Esophagus (tissue), 2 donors: ENCODE measurements at regions not wholly inside any gene's neighbourhood (a gene's known extent, or its start where the extent isn't known, plus 50 kb on each side); places are given as distances from the start of the nearest gene placed in this dataset.

Experiments used
- H3K27ac ChIP-seq, 2 donors: one replicate each; pipeline ENCODE4 v1.5.1; 2013; ENCODE audit warnings: low read depth in 2 of 2, mild to moderate bottlenecking in 2 of 2, inconsistent platforms in 1 of 2, low read length in 1 of 2, moderate library complexity in 1 of 2
- H3K27me3 ChIP-seq, 2 donors: one replicate each; pipeline ENCODE4 v1.6.1; 2013; ENCODE audit warnings: low read length in 2 of 2, control low read depth in 1 of 2, mild to moderate bottlenecking in 1 of 2; ENCODE audit not compliant: insufficient read depth in 2 of 2, control insufficient read depth in 1 of 2
- H3K36me3 ChIP-seq, 2 donors: one replicate each; pipeline ENCODE4 v1.6.1; 2013; ENCODE audit warnings: low read length in 1 of 2; ENCODE audit not compliant: control insufficient read depth in 2 of 2, insufficient read depth in 2 of 2
- H3K4me1 ChIP-seq, 2 donors: one replicate each; pipeline ENCODE4 v1.6.1; 2013; ENCODE audit warnings: low read length in 1 of 2; ENCODE audit not compliant: control insufficient read depth in 2 of 2, insufficient read depth in 2 of 2
- H3K4me3 ChIP-seq, 2 donors: one replicate each; pipeline ENCODE4 v1.5.1; 2013; ENCODE audit warnings: low read length in 2 of 2, mild to moderate bottlenecking in 2 of 2, low read depth in 1 of 2, moderate library complexity in 1 of 2
- H3K9me3 ChIP-seq, 2 donors: one replicate each; pipeline ENCODE4 v1.6.1; 2013; ENCODE audit warnings: mild to moderate bottlenecking in 2 of 2, low read depth in 1 of 2, low read length in 1 of 2, moderate library complexity in 1 of 2; ENCODE audit not compliant: control insufficient read depth in 2 of 2, insufficient read depth in 1 of 2
- WGBS, 2 donors: extraction: QIAGEN DNeasy Blood & Tissue Kit; methylation state at CpG; one replicate each; pipeline ENCODE4 v1.1.7; 2013; 5-methylcytosine and 5-hydroxymethylcytosine counted together
- donor health status: healthy with polysubstance abuse.
- donor health status: Bipolar disorder and iron deficiency.

DNA sequence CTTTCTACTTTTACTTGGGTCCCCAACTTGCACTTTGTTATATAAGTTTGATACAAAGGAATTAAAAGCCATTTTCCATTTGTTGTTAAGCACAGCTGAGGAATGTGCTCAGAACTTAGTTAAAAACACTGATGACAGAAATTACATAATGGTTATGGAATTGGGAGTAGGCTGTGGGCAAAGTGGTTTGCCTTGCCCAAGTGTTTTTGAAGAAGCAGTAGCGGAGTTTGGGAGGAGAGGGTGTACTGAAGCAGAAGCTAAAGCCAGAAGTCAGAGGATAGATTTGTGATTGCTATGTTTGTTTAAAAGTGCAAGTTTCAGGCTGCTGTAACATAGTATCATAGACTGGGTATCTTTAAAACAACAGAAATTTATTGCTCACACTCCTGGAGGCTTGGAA is 391.8 kb downstream of the DUSP10 start:
- Histone ChIP-seq H3K36me3 (no peaks in the 10 kb centered on the region), H3K4me1 (no peaks in the 10 kb centered on the region), H3K27ac (no peak overlapping the region), H3K4me3 (no peak overlapping the region), H3K27me3 (no peaks in the 10 kb centered on the region), H3K9me3 (no peaks in the 10 kb centered on the region)
- WGBS, 2 donors, result 82% methylated on average over 1 of the region's 1 CpG

- Histone ChIP-seq H3K4me1 (no peaks in the 10 kb centered on the region), H3K27ac (no peak overlapping the region), H3K27me3 (no peaks in the 10 kb centered on the region), H3K36me3 (no peaks in the 10 kb centered on the region), H3K4me3 (no peak overlapping the region), H3K9me3 (no peaks in the 10 kb centered on the region)
- 98 to 100% methylated on average over 1 of the region's 1 CpG for whole genome bisulfite sequencing, 2 donors
Observed at GRCh38 chr1:221356693-221357092, 385.2 kb downstream of the DUSP10 start.

- Histone ChIP-seq H3K27me3 (no peaks in the 10 kb centered on the region), H3K27ac (no peak overlapping the region), H3K4me1 (no peaks in the 10 kb centered on the region), H3K4me3 (no peak overlapping the region), H3K36me3 (no peaks in the 10 kb centered on the region), H3K9me3 (no peaks in the 10 kb centered on the region)
- 64 to 66% methylated on average over 2 of the region's 2 CpGs for WGBS, 2 donors
Observed at GRCh38 chr1:221363039-221363438, 378.9 kb downstream of the DUSP10 start.

GRCh38 chr1:221366495-221367110 is 375.3 kb downstream of the DUSP10 start:
- Histone ChIP-seq H3K4me3 (no peak overlapping the region), H3K27ac (no peak overlapping the region), H3K9me3 (no peaks in the 10 kb centered on the region), H3K4me1 (no peaks in the 10 kb centered on the region), H3K36me3 (no peaks in the 10 kb centered on the region), H3K27me3 (no peaks in the 10 kb centered on the region)
- 76% methylated on average over 3 of the region's 3 CpGs for WGBS, 2 donors

DNA sequence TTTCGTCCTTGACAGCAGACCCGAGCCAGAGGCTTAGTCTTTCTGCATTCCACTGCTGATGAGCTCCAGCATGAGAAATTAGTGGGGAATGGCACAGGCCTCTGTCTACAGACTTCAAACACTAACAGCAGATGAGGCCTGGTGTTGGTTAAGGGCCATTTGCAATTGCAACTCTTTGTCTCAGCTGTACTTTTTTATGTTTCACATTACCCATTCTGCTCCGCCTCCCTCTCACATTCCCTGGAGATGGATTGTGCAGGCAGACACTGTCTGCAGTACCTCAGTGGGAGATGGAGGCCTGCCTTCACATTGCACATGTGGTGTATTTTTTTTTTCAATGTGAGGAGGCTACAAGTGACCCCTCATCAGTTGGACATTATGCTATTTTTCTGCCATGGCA is 370.2 kb downstream of the DUSP10 start:
- WGBS, 2 donors, result 71 to 72% methylated on average over 3 of the region's 3 CpGs
- Histone ChIP-seq H3K9me3 (no peaks in the 10 kb centered on the region), H3K4me3 (no peak overlapping the region), H3K27me3 (no peaks in the 10 kb centered on the region), H3K36me3 (no peaks in the 10 kb centered on the region), H3K27ac (no peak overlapping the region), H3K4me1 (no peaks in the 10 kb centered on the region)

GRCh38 chr1:221373795-221374194 is 368.1 kb downstream of the DUSP10 start:
- H3K27me3 ChIP-seq, result no peaks in the 10 kb centered on the region

DNA sequence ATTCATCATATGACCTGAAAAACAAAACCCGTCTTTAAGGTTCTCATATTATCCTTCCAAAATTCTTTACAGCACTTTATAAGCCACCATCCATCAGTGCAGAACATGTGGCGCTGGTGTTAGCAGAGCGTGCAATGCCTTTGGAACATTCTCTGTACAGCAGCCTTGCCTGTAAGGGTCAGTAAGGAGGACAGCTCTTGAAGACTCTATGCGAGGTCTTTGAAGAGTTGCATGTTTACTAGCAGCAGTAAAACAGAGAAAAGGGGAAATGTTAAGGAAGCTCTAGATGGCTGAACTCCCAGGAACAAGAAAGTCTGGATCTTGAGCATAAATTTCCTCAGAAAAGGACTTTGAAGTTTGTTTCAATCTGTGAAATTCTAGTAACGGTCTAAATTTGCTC is 365.6 kb downstream of the DUSP10 start:
- H3K36me3 ChIP-seq, result no peaks in the 10 kb centered on the region
- no peaks in the 10 kb centered on the region for H3K27me3 ChIP-seq
- H3K4me3 ChIP-seq, result no peak overlapping the region
- 76 to 81% methylated on average over 5 of the region's 5 CpGs for WGBS, 2 donors
- H3K4me1 ChIP-seq, result no peaks in the 10 kb centered on the region
- no peak overlapping the region for H3K27ac ChIP-seq
- H3K9me3 ChIP-seq, result no peaks in the 10 kb centered on the region

More at GRCh38 chr1:221373795-221374194, 368.1 kb downstream of the DUSP10 start:
- H3K9me3 ChIP-seq, result no peaks in the 10 kb centered on the region
- WGBS, 2 donors, result 97 to 100% methylated on average over 1 of the region's 1 CpG
- H3K36me3 ChIP-seq, result no peaks in the 10 kb centered on the region
- no peak overlapping the region for H3K4me3 ChIP-seq
- no peaks in the 10 kb centered on the region for H3K4me1 ChIP-seq
- no peak overlapping the region for H3K27ac ChIP-seq

GRCh38 chr1:221381910-221382623 is 359.8 kb downstream of the DUSP10 start:
- WGBS, 2 donors, result 35 to 44% methylated on average over 3 of the region's 3 CpGs
- Histone ChIP-seq H3K36me3 (no peaks in the 10 kb centered on the region), H3K4me3 (no peak overlapping the region), H3K4me1 (no peaks in the 10 kb centered on the region), H3K27me3 (no peaks in the 10 kb centered on the region), H3K27ac (no peak overlapping the region), H3K9me3 (no peaks in the 10 kb centered on the region)

- no peak overlapping the region for H3K27ac ChIP-seq
- H3K9me3 ChIP-seq, result no peaks in the 10 kb centered on the region
- H3K4me1 ChIP-seq, result peaks cover 0 to 2% of the 10 kb centered on the region in 2 donors
- H3K27me3 ChIP-seq, result no peaks in the 10 kb centered on the region
- H3K4me3 ChIP-seq, result no peak overlapping the region
- no peaks in the 10 kb centered on the region for H3K36me3 ChIP-seq
- 39 to 65% methylated on average over 1 of the region's 1 CpG for WGBS, 2 donors
Observed at GRCh38 chr1:221392453-221392852, 349.4 kb downstream of the DUSP10 start.

DNA sequence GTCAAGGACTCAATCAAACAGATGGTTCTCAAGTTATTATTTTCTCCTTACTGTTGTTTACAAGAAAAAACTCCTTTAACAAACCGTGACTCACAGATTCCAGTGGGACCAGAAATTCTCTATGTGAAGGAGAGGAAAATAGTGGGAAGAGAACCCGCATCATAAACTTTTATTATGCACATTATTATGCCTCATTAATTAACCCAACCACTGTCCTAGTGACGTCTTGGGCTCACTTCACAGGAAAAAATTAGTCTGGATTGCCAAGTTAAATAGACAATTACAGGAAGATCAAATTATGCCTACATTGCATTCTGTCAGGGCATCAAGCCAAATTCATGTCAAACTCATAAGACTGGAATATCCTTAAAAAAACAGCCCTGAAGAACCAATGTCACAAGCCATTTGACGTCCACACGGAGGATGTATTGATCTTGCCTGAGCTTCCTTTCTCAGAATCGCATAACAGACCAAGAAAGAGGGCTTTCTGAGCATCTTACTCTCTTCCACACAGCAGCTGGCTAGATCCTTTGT is 347.8 kb downstream of the DUSP10 start:
- H3K27ac ChIP-seq, result no peak overlapping the region
- no peaks in the 10 kb centered on the region for H3K27me3 ChIP-seq
- WGBS, 2 donors, result 18 to 37% methylated on average over 6 of the region's 6 CpGs
- no peaks in the 10 kb centered on the region for H3K9me3 ChIP-seq
- H3K4me1 ChIP-seq, result peaks cover 0 to 2% of the 10 kb centered on the region in 2 donors
- H3K4me3 ChIP-seq, result no peak overlapping the region
- no peaks in the 10 kb centered on the region for H3K36me3 ChIP-seq
